Kidney epithelial cell (primary cell): ENCODE measurements at regions not wholly inside any gene's neighbourhood (a gene's known extent, or its start where the extent isn't known, plus 50 kb on each side); places are given as distances from the start of the nearest gene placed in this dataset.
"Not testable (repeated sequence)": the region's sequence is repeated elsewhere in the genome, so short reads cannot be mapped to it uniquely, and the experiment has no call there.

Experiments used
- DNase-seq: peaks from one replicate; pipeline ENCODE4 v3.0.0-alpha.2; 2010; ENCODE audit warnings: low read depth
- H3K27me3 ChIP-seq: 2 replicates; pipeline ENCODE4 v1.6.0; 2011; ENCODE audit warnings: low read length; ENCODE audit not compliant: control insufficient read depth, insufficient read depth
- H3K36me3 ChIP-seq: 2 replicates; pipeline ENCODE4 v1.5.1; 2011; ENCODE audit warnings: low read length; ENCODE audit not compliant: control insufficient read depth, insufficient read depth
- H3K4me3 ChIP-seq: 2 replicates; pipeline ENCODE4 v1.5.1; 2011; ENCODE audit warnings: low read depth, mild to moderate bottlenecking, control low read depth, low read length
- TF ChIP-seq, protein P1 (sequence below): IDR thresholded peaks from 2 replicates; pipeline ENCODE4 v1.5.1; 2011; ENCODE audit warnings: mild to moderate bottlenecking, moderate library complexity, low read length, control low read depth, inconsistent platforms; ENCODE audit not compliant: insufficient read depth, poor library complexity, severe bottlenecking

- no peak for DNase-seq
- TF ChIP-seq, protein P1, sequence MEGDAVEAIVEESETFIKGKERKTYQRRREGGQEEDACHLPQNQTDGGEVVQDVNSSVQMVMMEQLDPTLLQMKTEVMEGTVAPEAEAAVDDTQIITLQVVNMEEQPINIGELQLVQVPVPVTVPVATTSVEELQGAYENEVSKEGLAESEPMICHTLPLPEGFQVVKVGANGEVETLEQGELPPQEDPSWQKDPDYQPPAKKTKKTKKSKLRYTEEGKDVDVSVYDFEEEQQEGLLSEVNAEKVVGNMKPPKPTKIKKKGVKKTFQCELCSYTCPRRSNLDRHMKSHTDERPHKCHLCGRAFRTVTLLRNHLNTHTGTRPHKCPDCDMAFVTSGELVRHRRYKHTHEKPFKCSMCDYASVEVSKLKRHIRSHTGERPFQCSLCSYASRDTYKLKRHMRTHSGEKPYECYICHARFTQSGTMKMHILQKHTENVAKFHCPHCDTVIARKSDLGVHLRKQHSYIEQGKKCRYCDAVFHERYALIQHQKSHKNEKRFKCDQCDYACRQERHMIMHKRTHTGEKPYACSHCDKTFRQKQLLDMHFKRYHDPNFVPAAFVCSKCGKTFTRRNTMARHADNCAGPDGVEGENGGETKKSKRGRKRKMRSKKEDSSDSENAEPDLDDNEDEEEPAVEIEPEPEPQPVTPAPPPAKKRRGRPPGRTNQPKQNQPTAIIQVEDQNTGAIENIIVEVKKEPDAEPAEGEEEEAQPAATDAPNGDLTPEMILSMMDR: no peak
- no peaks in the 10 kb centered on the region for H3K36me3 ChIP-seq
- no peak overlapping the region for H3K4me3 ChIP-seq
- peaks cover 3% of the 10 kb centered on the region for H3K27me3 ChIP-seq
Observed at GRCh38 chr11:34773826-34774225, 142.4 kb downstream of the APIP start.

DNA sequence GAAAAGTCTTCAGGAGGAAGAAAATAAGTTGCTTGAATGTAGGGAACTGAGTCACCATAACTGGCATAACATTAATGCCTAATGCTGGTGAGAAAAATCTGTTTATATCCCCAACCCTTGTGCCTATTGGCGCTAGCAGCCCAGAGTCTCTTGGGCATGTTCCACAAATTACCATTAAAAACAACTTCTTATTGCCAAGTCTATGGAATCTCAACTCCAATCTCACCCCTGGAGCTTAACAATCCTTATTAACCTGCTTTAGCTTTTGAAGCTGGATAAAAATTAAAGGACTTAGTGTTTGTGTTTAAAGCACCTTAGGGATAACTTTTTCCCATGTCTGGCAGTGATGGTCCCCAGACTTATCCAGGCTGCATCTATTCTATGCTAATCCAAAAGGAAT, 143.0 kb downstream of the APIP start:
- H3K4me3 ChIP-seq: no peak overlapping the region
- H3K36me3 ChIP-seq: no peaks in the 10 kb centered on the region
- peaks cover 3% of the 10 kb centered on the region for H3K27me3 ChIP-seq
- TF ChIP-seq, protein P1: no peak
- no peak for DNase-seq

DNA sequence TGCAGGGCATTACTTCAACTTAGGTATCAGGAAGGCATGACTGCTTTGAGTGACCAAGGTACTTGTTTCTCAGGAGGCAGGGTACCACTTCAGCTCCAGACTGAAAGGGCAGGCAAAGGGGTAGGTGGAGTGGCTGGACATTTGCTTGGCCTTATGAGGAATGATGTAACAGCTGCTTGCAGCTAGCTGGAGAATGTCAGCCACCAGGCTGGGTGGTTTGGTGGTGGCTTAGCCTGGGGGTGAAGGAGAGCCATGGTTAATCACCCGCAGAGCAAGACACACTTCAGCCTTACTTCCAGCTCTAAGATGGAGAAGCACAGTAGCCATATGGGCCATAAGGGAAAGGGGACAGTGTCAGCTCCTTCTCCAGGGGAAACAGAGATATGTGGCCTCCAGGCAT, 146.1 kb downstream of the APIP start:
- H3K4me3 ChIP-seq: no peak overlapping the region
- H3K36me3 ChIP-seq: no peaks in the 10 kb centered on the region
- no peak for DNase-seq
- TF ChIP-seq, protein P1: no peak
- H3K27me3 ChIP-seq: peaks cover 3% of the 10 kb centered on the region

DNA sequence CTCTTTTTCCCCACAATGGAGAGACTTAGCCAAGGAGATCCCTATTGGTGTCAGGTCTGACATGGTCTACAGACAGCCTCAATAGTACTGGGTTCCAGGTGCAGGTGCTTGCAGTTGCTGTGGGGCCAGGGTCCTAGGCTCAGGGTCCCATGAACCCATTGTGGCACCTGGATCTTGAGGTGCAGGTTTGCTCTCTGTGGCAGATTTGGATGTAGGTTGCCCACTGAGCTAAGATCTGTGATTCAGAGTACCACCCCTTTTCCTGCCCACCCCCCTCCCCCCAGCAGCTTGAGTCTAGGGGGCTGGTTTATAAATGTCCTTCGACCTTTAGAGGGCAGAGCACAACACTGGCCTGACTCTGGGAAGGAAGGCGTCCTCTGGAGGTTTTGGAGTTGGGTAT, 147.0 kb downstream of the APIP start:
- H3K36me3 ChIP-seq: no peaks in the 10 kb centered on the region
- TF ChIP-seq, protein P1: no peak
- no peak for DNase-seq

DNA sequence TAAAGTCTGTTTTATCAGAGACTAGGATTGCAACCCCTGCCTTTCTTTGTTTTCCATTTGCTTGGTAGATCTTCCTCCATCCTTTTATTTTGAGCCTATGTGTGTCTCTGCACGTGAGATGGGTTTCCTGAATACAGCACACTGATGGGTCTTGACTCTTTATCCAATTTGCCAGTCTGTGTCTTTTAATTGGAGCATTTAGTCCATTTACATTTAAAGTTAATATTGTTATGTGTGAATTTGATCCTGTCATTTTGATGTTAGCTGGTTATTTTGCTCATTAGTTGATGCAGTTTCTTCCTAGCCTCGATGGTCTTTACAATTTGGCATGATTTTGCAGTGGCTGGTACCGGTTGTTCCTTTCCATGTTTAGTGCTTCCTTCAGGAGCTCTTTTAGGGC, 141.7 kb downstream of the EHF start:
- H3K4me3 ChIP-seq: not testable (repeated sequence)

More for the DNA sequence above, 147.0 kb downstream of the APIP start:
- H3K4me3 ChIP-seq: no peak overlapping the region
- peaks cover 3% of the 10 kb centered on the region for H3K27me3 ChIP-seq

DNA sequence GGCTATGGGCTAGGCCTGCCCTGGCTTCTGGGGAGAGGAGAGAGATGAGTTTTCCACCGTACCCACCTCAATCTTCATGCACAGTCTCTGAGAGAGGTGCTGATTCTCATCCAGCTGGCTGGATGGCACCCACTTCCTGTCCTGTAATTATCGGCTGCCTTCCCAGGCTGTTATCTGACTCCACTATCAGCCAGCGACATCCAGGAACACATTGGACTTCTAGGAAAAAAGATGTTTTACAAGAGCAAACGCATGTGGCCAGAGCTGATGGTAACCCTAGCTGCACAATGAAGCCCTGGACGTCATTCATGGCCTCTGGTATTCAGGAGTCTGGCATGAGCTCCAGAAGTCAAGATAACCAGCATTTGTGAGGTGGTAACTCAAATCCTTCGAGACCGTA, 137.4 kb downstream of the EHF start:
- TF ChIP-seq, protein P1: no peak
- Histone ChIP-seq H3K27me3 (peaks cover 2% of the 10 kb centered on the region), H3K4me3 (no peak overlapping the region), H3K36me3 (no peaks in the 10 kb centered on the region)
- no peak for DNase-seq

More for the DNA sequence above, 141.7 kb downstream of the EHF start:
- DNase-seq, H3K27me3 ChIP-seq, H3K36me3 ChIP-seq: not testable (repeated sequence)

GRCh38 chr11:34757026-34757451, 136.1 kb downstream of the EHF start:
- TF ChIP-seq, protein P1: no peak
- H3K27me3 ChIP-seq: peaks cover 2% of the 10 kb centered on the region
- DNase-seq: no peak
- H3K4me3 ChIP-seq: no peak overlapping the region
- no peaks in the 10 kb centered on the region for H3K36me3 ChIP-seq
